ENCODE measurements at regions not wholly inside any gene's neighbourhood (a gene's known extent, or its start where the extent isn't known, plus 50 kb on each side); places are given as distances from the start of the nearest gene placed in this dataset.

DNA sequence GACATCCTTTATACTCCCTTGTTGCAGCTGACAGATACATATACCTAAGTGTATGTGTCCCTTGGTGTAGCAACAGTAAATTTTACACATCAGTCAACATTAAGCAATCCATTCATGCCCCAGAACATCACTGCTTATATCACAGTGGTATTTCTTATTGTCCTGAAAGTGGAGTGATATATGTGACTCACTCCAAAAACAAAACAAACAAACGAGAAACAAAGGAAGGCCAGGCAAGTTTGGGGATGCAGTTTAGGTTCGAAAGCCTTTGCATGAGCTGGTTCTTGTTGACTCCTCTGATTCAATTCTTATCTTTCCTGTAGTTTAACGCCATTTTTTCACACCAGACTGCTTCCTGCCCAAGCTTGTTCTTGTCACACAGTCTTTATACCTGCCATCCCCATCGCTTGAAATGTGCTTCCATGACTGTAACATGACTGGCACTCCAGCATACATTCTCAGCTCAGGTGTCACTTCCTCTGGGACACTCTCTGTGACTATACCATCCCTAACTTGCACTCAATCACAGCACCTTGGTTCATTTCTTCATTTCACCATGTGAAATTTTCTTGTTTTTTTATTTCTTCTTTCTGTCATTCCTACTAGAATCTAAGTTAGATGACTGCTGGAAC, 125.0 kb upstream of the TSHZ2 start:
- no peaks in the 10 kb centered on the region for H3K36me3 Mint-ChIP-seq (ENCODE audit: low read depth)

DNA sequence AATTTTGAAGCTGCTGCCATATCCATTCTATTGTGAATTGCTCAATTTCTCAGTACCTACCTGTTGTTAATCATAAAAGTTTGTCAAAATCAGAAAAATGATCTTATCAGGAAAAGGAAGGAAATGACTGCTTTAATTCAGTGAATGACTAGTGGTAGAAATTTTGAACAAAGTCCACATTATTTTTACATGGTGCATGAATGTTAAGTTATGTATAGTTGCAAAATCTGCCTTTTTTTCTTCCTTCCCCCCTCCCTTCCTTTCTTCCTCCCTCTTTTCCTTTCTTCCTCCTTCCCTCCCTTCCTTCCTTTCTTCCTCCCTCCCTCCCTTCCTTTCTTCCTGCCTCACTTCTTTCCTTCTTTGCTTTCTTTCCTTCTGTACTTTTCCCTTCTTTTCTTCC, 127.1 kb upstream of the TSHZ2 start:
- DNase-seq (ENCODE audit: low spot score) = no peak
- intact Hi-C loops (cut with micrococcal nuclease) = no loop called here
- Mint-ChIP-seq H3K9me3 (no peaks in the 10 kb centered on the region), H3K4me3 (no peak overlapping the region), H3K36me3 (ENCODE audit: low read depth) (no peaks in the 10 kb centered on the region), H3K4me1 (ENCODE audit: low read depth) (no peaks in the 10 kb centered on the region), H3K27ac (no peak overlapping the region), H3K27me3 (ENCODE audit: insufficient read depth) (peaks cover 2% of the 10 kb centered on the region)

More for the DNA sequence above, 125.0 kb upstream of the TSHZ2 start:
- intact Hi-C loops (cut with micrococcal nuclease) = no loop called here
- Mint-ChIP-seq H3K9me3 (no peaks in the 10 kb centered on the region), H3K27me3 (ENCODE audit: insufficient read depth) (no peaks in the 10 kb centered on the region), H3K4me3 (no peak overlapping the region), H3K27ac (no peak overlapping the region), H3K4me1 (ENCODE audit: low read depth) (no peaks in the 10 kb centered on the region)
- DNase-seq (ENCODE audit: low spot score) = no peak

GRCh38 chr20:52843425-52843824, 128.7 kb upstream of the TSHZ2 start:
- Mint-ChIP-seq H3K27me3 (ENCODE audit: insufficient read depth) (peaks cover 4% of the 10 kb centered on the region), H3K36me3 (ENCODE audit: low read depth) (no peaks in the 10 kb centered on the region), H3K27ac (no peak overlapping the region), H3K4me3 (no peak overlapping the region), H3K4me1 (ENCODE audit: low read depth) (no peaks in the 10 kb centered on the region), H3K9me3 (no peaks in the 10 kb centered on the region)
- DNase-seq (ENCODE audit: low spot score) = no peak
- intact Hi-C loops (cut with micrococcal nuclease) = no loop called here

GRCh38 chr20:52841003-52841402, 131.2 kb upstream of the TSHZ2 start:
- Mint-ChIP-seq H3K4me3 (no peak overlapping the region), H3K27ac (no peak overlapping the region), H3K9me3 (no peaks in the 10 kb centered on the region), H3K27me3 (ENCODE audit: insufficient read depth) (peaks cover 6% of the 10 kb centered on the region), H3K4me1 (ENCODE audit: low read depth) (no peaks in the 10 kb centered on the region), H3K36me3 (ENCODE audit: low read depth) (no peaks in the 10 kb centered on the region)
- intact Hi-C loops (cut with micrococcal nuclease) = no loop called here
- no peak for DNase-seq (ENCODE audit: low spot score)

DNA sequence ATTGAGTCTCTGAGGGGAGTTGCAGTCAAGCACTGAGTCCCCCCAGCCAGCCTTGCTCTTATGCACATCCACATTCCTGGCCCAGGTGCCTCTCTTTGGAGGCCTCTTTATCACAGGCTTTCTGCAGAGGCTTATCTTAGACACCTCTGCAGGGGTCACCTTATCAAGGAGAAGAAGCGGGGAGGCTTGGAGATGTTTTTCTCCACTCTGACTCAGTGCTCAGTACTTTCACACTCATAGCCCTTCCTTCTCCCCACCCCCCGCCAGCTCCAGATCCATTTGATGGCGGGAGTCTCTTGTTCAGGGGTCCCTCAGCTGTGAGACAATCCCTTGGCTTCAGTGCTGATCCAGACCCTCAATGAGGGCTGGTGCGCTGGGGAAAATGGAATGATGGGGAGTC, 132.1 kb upstream of the TSHZ2 start:
- no peaks in the 10 kb centered on the region for H3K9me3 Mint-ChIP-seq

GRCh38 chr20:52838510-52839241, 133.5 kb upstream of the TSHZ2 start:
- no peak overlapping the region for H3K27ac Mint-ChIP-seq
- DNase-seq (ENCODE audit: low spot score) = no peak
- intact Hi-C loops (cut with micrococcal nuclease) = no loop called here
- no peaks in the 10 kb centered on the region for H3K36me3 Mint-ChIP-seq (ENCODE audit: low read depth)
- no peak overlapping the region for H3K4me3 Mint-ChIP-seq
- no peaks in the 10 kb centered on the region for H3K4me1 Mint-ChIP-seq (ENCODE audit: low read depth)
- H3K27me3 Mint-ChIP-seq (ENCODE audit: insufficient read depth) = peaks cover 8% of the 10 kb centered on the region
- H3K9me3 Mint-ChIP-seq = no peaks in the 10 kb centered on the region

More for the DNA sequence above, 132.1 kb upstream of the TSHZ2 start:
- Mint-ChIP-seq H3K27ac (no peak overlapping the region), H3K4me3 (no peak overlapping the region), H3K27me3 (ENCODE audit: insufficient read depth) (peaks cover 6% of the 10 kb centered on the region), H3K4me1 (ENCODE audit: low read depth) (no peaks in the 10 kb centered on the region), H3K36me3 (ENCODE audit: low read depth) (no peaks in the 10 kb centered on the region)
- intact Hi-C loops (cut with micrococcal nuclease) = no loop called here
- DNase-seq (ENCODE audit: low spot score) = no peak

- Mint-ChIP-seq H3K27ac (no peak overlapping the region), H3K9me3 (no peaks in the 10 kb centered on the region), H3K27me3 (ENCODE audit: insufficient read depth) (peaks cover 8% of the 10 kb centered on the region), H3K4me1 (ENCODE audit: low read depth) (no peaks in the 10 kb centered on the region), H3K4me3 (no peak overlapping the region), H3K36me3 (ENCODE audit: low read depth) (no peaks in the 10 kb centered on the region)
- DNase-seq (ENCODE audit: low spot score) = no peak
- intact Hi-C loops (cut with micrococcal nuclease) = no loop called here
These were observed 134.8 kb upstream of the TSHZ2 start for GRCh38 chr20:52837378-52837777.

- intact Hi-C loops (cut with micrococcal nuclease) = no loop called here
- Mint-ChIP-seq H3K9me3 (no peaks in the 10 kb centered on the region), H3K27ac (no peak overlapping the region), H3K4me3 (no peak overlapping the region), H3K36me3 (ENCODE audit: low read depth) (no peaks in the 10 kb centered on the region), H3K27me3 (ENCODE audit: insufficient read depth) (peaks cover 7% of the 10 kb centered on the region), H3K4me1 (ENCODE audit: low read depth) (no peaks in the 10 kb centered on the region)
- no peak for DNase-seq (ENCODE audit: low spot score)
These were observed 138.3 kb upstream of the TSHZ2 start for GRCh38 chr20:52833901-52834300.

DNA sequence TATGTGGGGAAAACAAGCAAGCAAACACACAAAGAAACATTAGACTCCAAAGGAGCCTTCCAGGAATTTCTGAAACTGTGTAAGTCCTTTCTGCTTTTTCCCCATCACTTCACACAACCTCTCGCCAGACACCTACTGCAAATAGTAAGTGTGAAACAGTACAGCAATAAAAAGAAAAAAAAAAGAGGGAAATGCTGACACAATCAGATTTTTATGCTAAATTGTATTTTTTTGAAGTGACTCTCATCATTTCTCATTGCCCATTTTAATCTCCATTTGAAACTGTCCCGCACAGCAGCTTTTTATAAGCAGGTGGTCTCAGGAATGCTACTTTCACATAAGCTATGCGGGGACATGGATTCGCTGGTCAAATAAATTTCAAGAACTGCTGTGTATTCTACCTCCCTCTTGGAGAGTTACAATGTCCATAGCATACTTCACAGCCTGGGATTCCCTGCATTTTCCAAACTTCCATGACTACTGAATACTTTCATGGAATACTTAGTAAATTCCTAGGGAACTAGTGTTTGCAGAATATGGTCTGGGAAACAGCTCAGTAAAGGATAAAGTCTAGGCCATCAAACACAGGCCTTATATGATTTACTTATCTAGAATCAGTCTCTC, 139.9 kb upstream of the TSHZ2 start:
- Mint-ChIP-seq H3K9me3 (no peaks in the 10 kb centered on the region), H3K4me3 (no peak overlapping the region), H3K27ac (no peak overlapping the region), H3K36me3 (ENCODE audit: low read depth) (no peaks in the 10 kb centered on the region), H3K4me1 (ENCODE audit: low read depth) (no peaks in the 10 kb centered on the region), H3K27me3 (ENCODE audit: insufficient read depth) (peaks cover 7% of the 10 kb centered on the region)
- intact Hi-C loops (cut with micrococcal nuclease) = no loop called here
- DNase-seq (ENCODE audit: low spot score) = no peak

DNA sequence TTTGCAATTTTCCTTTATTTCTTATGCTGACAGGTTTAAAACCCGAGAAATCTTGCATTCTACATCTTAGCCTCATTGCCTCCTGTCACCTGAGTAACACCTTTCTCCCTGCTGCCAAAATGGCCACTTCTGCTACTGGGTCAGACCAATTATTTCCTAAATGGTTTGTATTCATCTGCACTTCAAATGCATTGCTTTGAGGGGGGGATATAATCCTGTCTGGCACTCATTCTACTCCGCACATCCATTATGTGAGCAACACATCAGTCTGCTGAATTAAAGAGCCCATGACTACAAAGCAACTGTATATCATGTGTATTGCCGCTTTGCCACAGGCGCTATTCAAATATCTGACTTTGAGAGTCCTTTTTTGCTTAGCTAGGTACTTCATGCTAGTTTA, 141.6 kb upstream of the TSHZ2 start:
- Mint-ChIP-seq H3K9me3 (no peaks in the 10 kb centered on the region), H3K27me3 (ENCODE audit: insufficient read depth) (peaks cover 7% of the 10 kb centered on the region), H3K4me1 (ENCODE audit: low read depth) (no peaks in the 10 kb centered on the region), H3K27ac (no peak overlapping the region), H3K36me3 (ENCODE audit: low read depth) (no peaks in the 10 kb centered on the region), H3K4me3 (no peak overlapping the region)
- no peak for DNase-seq (ENCODE audit: low spot score)
- intact Hi-C loops (cut with micrococcal nuclease) = no loop called here

DNA sequence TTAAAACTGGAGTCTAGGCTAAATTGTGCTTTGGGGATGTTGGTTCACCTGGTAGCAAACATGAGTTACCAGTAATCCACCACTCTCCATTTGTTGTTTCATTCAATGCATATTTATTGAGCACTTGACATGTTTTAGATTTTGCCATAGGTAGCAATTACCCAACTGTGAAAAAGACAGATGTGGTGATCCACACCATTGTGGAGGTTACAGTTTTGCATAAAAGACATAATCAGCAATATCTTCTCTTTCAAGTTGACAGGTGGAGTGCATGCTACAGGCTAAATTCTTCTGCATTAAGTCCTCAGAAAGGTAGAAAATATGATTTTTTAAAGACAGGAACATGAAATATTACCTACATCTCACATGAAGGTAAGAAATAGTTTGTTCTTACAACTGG, 143.0 kb upstream of the TSHZ2 start:
- peaks cover 7% of the 10 kb centered on the region for H3K4me1 Mint-ChIP-seq (ENCODE audit: low read depth)

DNA sequence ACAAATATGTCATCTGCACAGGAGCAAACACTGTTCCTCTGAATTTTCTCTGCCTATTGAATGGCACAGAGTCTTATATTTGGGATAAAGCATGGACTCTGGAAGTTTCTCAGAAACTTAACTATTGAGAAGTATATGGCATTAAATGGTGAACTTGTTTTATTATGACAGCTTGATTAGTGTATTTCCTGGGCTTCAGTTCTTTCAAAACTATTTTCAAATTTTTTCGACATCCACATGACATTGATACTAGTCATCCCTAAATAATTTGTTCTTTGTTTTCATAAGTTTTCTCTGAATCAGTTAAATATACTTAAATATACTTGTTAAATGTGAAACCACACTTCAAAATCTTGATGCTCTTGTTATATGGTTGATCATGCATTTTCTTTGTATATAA, 144.0 kb upstream of the TSHZ2 start:
- H3K9me3 Mint-ChIP-seq = no peaks in the 10 kb centered on the region
- peaks cover 5% of the 10 kb centered on the region for H3K27me3 Mint-ChIP-seq (ENCODE audit: insufficient read depth)
- H3K4me1 Mint-ChIP-seq (ENCODE audit: low read depth) = peaks cover 7% of the 10 kb centered on the region
- H3K27ac Mint-ChIP-seq = no peak overlapping the region
- no peak for DNase-seq (ENCODE audit: low spot score)
- H3K36me3 Mint-ChIP-seq (ENCODE audit: low read depth) = no peaks in the 10 kb centered on the region
- H3K4me3 Mint-ChIP-seq = no peak overlapping the region
- intact Hi-C loops (cut with micrococcal nuclease) = no loop called here

More for the DNA sequence above, 143.0 kb upstream of the TSHZ2 start:
- Mint-ChIP-seq H3K36me3 (ENCODE audit: low read depth) (no peaks in the 10 kb centered on the region), H3K27me3 (ENCODE audit: insufficient read depth) (peaks cover 5% of the 10 kb centered on the region), H3K27ac (no peak overlapping the region), H3K9me3 (no peaks in the 10 kb centered on the region), H3K4me3 (no peak overlapping the region)
- intact Hi-C loops (cut with micrococcal nuclease) = no loop called here
- no peak for DNase-seq (ENCODE audit: low spot score)

GRCh38 chr20:52826722-52827121, 145.4 kb upstream of the TSHZ2 start:
- intact Hi-C loops (cut with micrococcal nuclease) = no loop called here
- no peaks in the 10 kb centered on the region for H3K36me3 Mint-ChIP-seq (ENCODE audit: low read depth)
- H3K4me3 Mint-ChIP-seq = no peak overlapping the region
- peaks cover 7% of the 10 kb centered on the region for H3K4me1 Mint-ChIP-seq (ENCODE audit: low read depth)
- H3K27ac Mint-ChIP-seq = no peak overlapping the region
- H3K27me3 Mint-ChIP-seq (ENCODE audit: insufficient read depth) = peaks cover 5% of the 10 kb centered on the region
- no peak for DNase-seq (ENCODE audit: low spot score)
- H3K9me3 Mint-ChIP-seq = no peaks in the 10 kb centered on the region

Measured in activated T-helper 1 cell treated with anti-CD3 and anti-CD28 coated beads, Interleukin-12 subunit alpha, Interleukin-12 subunit beta, Interleukin-2, Interleukin-4 antibody, amounts not matched to agents 30 ng/mL and 10 ng/mL and 1 ng/mL, durations not matched to agents 14 hours and 24 hours and 36 hours (primary cell).